ENCODE measurements at regions not wholly inside any gene's neighbourhood (a gene's known extent, or its start where the extent isn't known, plus 50 kb on each side); places are given as distances from the start of the nearest gene placed in this dataset.
"Not testable (repeated sequence)": the region's sequence is repeated elsewhere in the genome, so short reads cannot be mapped to it uniquely, and the experiment has no call there.

GRCh38 chr7:142501434-142501833, 243.6 kb upstream of the PRSS58 start:
- H3K4me3 ChIP-seq (ENCODE audit: low read depth, low read length), result no peak overlapping the region
- TF ChIP-seq, protein P1, sequence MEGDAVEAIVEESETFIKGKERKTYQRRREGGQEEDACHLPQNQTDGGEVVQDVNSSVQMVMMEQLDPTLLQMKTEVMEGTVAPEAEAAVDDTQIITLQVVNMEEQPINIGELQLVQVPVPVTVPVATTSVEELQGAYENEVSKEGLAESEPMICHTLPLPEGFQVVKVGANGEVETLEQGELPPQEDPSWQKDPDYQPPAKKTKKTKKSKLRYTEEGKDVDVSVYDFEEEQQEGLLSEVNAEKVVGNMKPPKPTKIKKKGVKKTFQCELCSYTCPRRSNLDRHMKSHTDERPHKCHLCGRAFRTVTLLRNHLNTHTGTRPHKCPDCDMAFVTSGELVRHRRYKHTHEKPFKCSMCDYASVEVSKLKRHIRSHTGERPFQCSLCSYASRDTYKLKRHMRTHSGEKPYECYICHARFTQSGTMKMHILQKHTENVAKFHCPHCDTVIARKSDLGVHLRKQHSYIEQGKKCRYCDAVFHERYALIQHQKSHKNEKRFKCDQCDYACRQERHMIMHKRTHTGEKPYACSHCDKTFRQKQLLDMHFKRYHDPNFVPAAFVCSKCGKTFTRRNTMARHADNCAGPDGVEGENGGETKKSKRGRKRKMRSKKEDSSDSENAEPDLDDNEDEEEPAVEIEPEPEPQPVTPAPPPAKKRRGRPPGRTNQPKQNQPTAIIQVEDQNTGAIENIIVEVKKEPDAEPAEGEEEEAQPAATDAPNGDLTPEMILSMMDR (IDR thresholded peaks at IDR 0.05; ENCODE audit: insufficient read depth, low read depth, low read length, missing control alignments), result no peak
- DNase-seq (ENCODE audit: low read depth), result no peak

GRCh38 chr7:142500366-142500765, 242.5 kb upstream of the PRSS58 start:
- H3K4me3 ChIP-seq (ENCODE audit: low read depth, low read length), result no peak overlapping the region
- TF ChIP-seq, protein P1 (IDR thresholded peaks at IDR 0.05; ENCODE audit: insufficient read depth, low read depth, low read length, missing control alignments), result no peak
- DNase-seq (ENCODE audit: low read depth), result no peak

GRCh38 chr7:142499635-142500034, 241.8 kb upstream of the PRSS58 start:
- TF ChIP-seq, protein P1 (IDR thresholded peaks at IDR 0.05; ENCODE audit: insufficient read depth, low read depth, low read length, missing control alignments), result no peak
- DNase-seq (ENCODE audit: low read depth), result no peak
- no peak overlapping the region for H3K4me3 ChIP-seq (ENCODE audit: low read depth, low read length)

DNA sequence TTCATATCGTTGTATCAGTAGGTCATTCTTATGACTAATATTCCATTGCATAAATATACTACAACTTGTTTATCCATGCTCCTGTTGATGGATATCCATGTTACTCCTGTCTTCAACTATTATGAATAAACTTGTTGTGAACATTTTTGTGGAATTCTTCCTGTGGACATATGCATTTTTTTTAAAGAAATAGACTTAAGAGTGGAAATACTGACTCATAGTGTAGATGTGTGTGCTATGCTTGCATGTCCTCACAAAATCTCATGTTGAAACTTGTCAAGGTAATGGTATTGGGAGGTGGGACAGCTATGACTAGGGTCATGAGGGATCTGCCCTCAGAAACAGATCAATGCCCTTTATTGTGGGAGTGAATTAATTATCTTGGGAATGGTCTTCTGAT, 240.5 kb upstream of the PRSS58 start:
- no peak overlapping the region for H3K4me3 ChIP-seq (ENCODE audit: low read depth, low read length)
- TF ChIP-seq, protein P1 (IDR thresholded peaks at IDR 0.05; ENCODE audit: insufficient read depth, low read depth, low read length, missing control alignments), result no peak
- DNase-seq (ENCODE audit: low read depth), result no peak

GRCh38 chr7:142496545-142496991, 238.7 kb upstream of the PRSS58 start:
- no peak overlapping the region for H3K4me3 ChIP-seq (ENCODE audit: low read depth, low read length)
- DNase-seq (ENCODE audit: low read depth), result peak; percentile 32
- TF ChIP-seq, protein P1 (IDR thresholded peaks at IDR 0.05; ENCODE audit: insufficient read depth, low read depth, low read length, missing control alignments), result peak; percentile 69

DNA sequence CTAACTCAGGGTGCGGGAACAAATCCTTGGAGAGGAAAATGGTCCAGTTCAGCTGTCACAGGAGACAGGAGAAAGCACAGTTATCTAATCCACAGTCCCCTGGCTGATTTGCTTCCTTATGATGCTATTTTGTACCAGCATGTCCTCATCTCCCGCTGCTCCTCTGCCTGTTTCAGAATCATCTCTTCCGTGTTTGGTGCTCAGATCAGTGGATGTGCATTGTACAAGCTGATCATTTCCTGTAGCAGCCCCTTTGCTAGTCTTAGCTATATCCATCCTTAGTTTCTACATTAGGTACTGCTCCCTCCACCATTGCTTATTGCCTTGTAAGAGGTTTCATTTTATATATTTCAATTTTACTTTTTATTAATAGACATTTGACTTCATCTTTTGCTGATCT, 238.0 kb upstream of the PRSS58 start:
- not testable (repeated sequence) for H3K4me3 ChIP-seq (ENCODE audit: low read depth, low read length); DNase-seq (ENCODE audit: low read depth)

- not testable (repeated sequence) for DNase-seq (ENCODE audit: low read depth); H3K4me3 ChIP-seq (ENCODE audit: low read depth, low read length)
Measured at GRCh38 chr7:142495301-142495700, 237.4 kb upstream of the PRSS58 start.

DNA sequence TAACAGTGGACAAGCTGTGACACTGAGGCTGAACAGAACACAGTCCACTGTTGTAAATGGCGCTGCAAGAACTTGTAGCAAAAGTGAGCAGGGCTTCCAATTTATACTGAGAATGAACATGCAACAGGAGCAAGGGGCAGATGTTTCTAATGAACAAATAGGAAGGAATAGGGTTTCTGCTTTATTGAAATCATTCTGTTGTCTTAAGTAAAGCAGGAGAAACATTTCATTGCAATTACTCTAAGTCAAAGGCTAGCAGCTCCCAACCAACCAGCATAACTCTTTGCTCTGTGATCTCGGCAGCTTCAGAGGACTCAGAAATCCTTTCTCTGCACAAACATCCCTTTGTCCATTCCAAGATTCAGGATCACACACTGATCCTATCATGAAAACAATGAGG, 236.2 kb upstream of the PRSS58 start:
- DNase-seq (ENCODE audit: low read depth), result no peak
- no peak overlapping the region for H3K4me3 ChIP-seq (ENCODE audit: low read depth, low read length)
- TF ChIP-seq, protein P1 (IDR thresholded peaks at IDR 0.05; ENCODE audit: insufficient read depth, low read depth, low read length, missing control alignments), result no peak

Data from GM12865 (cell line).